Activated naive CD8-positive, alpha-beta T cell (primary cell): ENCODE measurements at regions not wholly inside any gene's neighbourhood (a gene's known extent, or its start where the extent isn't known, plus 50 kb on each side); places are given as distances from the start of the nearest gene placed in this dataset.

Experiments
- H3K27ac Mint-ChIP-seq: one replicate; pipeline ENCODE4 v1.8.0; 2021; ENCODE audit warnings: mixed read lengths
- H3K27me3 Mint-ChIP-seq: one replicate; pipeline ENCODE4 v1.8.0; 2021; ENCODE audit warnings: mixed read lengths
- H3K36me3 Mint-ChIP-seq: one replicate; pipeline ENCODE4 v1.8.0; 2021; ENCODE audit warnings: mixed read lengths
- H3K4me1 Mint-ChIP-seq: one replicate; pipeline ENCODE4 v1.8.0; 2021; ENCODE audit warnings: low read depth, mixed read lengths
- H3K4me3 Mint-ChIP-seq: one replicate; pipeline ENCODE4 v1.8.0; 2021; ENCODE audit warnings: mild to moderate bottlenecking, mixed read lengths
- H3K9me3 Mint-ChIP-seq: one replicate; pipeline ENCODE4 v1.8.0; 2021; ENCODE audit warnings: low read depth, mixed read lengths

- H3K9me3 Mint-ChIP-seq: no peaks in the 10 kb centered on the region
- H3K4me3 Mint-ChIP-seq: no peak overlapping the region
- no peaks in the 10 kb centered on the region for H3K4me1 Mint-ChIP-seq
- H3K27me3 Mint-ChIP-seq: no peaks in the 10 kb centered on the region
- H3K36me3 Mint-ChIP-seq: no peaks in the 10 kb centered on the region
- no peak overlapping the region for H3K27ac Mint-ChIP-seq
These were observed 202.4 kb downstream of the IDS start for GRCh38 chrX:149302705-149303104.

DNA sequence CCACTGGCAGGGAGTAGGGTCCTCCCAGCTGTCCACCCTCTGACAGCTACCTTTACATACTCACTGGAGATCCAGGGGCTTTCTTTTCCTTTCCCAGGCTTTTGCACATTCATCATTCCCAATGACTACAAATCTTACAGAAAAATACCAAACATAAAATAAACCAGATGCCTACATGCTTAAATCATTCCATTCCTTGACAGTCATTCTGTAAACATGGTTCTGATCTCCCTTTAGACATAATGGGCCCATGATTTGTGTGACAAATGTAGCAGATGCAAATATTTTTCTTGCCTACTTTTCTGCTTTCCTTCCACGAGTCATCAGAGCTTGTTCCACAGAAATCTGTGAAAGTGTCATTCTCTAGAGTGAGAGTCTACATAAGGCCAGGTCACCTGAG lies 207.0 kb downstream of the IDS start:
- Mint-ChIP-seq H3K4me1 (no peaks in the 10 kb centered on the region), H3K36me3 (no peaks in the 10 kb centered on the region), H3K27ac (no peak overlapping the region), H3K9me3 (no peaks in the 10 kb centered on the region), H3K27me3 (no peaks in the 10 kb centered on the region), H3K4me3 (no peak overlapping the region)

DNA sequence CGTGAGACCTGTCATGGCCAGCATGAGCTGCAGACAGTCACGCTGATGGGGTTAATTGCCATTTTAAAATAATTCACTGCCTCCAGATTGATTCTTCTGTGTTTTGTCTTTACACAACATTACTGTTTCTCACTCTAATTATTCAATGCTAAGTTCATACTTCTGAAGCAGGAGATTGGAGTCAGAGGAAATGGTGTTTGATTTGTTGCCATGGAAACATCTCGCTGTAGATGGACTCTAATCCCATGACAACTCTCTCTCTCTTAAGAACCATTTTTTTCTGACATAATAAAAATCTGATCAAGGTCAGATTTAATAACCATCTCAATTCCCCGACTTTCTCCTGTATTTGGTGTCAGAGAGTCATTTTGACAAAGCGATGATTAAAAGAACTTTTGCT lies 209.0 kb downstream of the IDS start:
- no peak overlapping the region for H3K27ac Mint-ChIP-seq
- no peaks in the 10 kb centered on the region for H3K27me3 Mint-ChIP-seq
- H3K4me1 Mint-ChIP-seq: no peaks in the 10 kb centered on the region
- no peak overlapping the region for H3K4me3 Mint-ChIP-seq
- no peaks in the 10 kb centered on the region for H3K9me3 Mint-ChIP-seq
- no peaks in the 10 kb centered on the region for H3K36me3 Mint-ChIP-seq

DNA sequence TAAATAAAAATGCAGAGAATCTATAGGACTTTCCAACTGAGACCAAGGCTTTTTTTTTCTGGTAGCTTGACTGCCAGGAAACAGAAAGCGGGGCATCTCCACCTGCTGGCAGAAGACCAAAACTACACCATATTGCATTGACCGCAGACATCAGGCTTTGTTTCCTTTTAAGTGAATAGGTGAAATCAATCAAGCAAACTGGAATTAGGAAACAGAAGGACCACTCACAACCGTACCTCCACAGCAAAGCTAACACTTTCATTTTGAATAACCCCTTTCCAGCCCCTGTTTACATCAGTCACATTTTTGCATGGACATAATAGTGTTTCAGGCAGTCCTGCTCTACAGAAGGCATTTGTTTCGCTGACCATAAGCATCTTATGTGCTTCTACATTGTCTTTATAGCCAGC lies 218.2 kb downstream of the IDS start:
- no peaks in the 10 kb centered on the region for H3K36me3 Mint-ChIP-seq
- H3K4me3 Mint-ChIP-seq: no peak overlapping the region
- no peaks in the 10 kb centered on the region for H3K27me3 Mint-ChIP-seq
- peaks cover 12% of the 10 kb centered on the region for H3K4me1 Mint-ChIP-seq
- H3K27ac Mint-ChIP-seq: no peak overlapping the region
- H3K9me3 Mint-ChIP-seq: no peaks in the 10 kb centered on the region

GRCh38 chrX:149284616-149285015 lies 220.5 kb downstream of the IDS start:
- Mint-ChIP-seq H3K4me1 (peaks cover 12% of the 10 kb centered on the region), H3K27ac (peak overlapping the region; percentile 73), H3K9me3 (no peaks in the 10 kb centered on the region), H3K36me3 (no peaks in the 10 kb centered on the region), H3K27me3 (no peaks in the 10 kb centered on the region), H3K4me3 (no peak overlapping the region)

GRCh38 chrX:149283853-149284252 lies 221.3 kb downstream of the IDS start:
- Mint-ChIP-seq H3K27me3 (no peaks in the 10 kb centered on the region), H3K4me3 (no peak overlapping the region), H3K27ac (peak overlapping the region; percentile 37), H3K4me1 (peaks cover 12% of the 10 kb centered on the region), H3K9me3 (no peaks in the 10 kb centered on the region), H3K36me3 (no peaks in the 10 kb centered on the region)

DNA sequence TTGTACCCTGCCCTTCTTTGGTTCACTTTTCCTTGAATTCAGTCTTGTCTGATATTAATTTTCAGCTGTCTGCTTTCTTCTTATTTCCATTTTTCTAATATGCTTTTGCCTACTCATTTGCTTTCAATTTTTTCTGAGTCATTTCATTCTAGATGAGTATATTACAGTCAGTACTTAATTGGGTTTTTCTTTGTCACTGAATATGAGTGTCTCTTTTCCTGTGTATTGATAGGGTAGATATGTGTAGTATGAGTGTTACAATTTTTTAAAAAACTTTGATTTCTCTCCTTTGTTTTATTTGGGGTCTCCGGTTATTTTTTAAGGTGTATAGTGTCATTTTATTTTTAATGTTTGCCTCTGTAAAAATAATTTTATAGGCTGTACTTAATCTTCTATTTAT lies 222.2 kb downstream of the IDS start:
- peak overlapping the region; percentile 59 for H3K27ac Mint-ChIP-seq
- H3K36me3 Mint-ChIP-seq: no peaks in the 10 kb centered on the region
- H3K27me3 Mint-ChIP-seq: no peaks in the 10 kb centered on the region
- H3K9me3 Mint-ChIP-seq: no peaks in the 10 kb centered on the region
- no peak overlapping the region for H3K4me3 Mint-ChIP-seq
- peaks cover 12% of the 10 kb centered on the region for H3K4me1 Mint-ChIP-seq

DNA sequence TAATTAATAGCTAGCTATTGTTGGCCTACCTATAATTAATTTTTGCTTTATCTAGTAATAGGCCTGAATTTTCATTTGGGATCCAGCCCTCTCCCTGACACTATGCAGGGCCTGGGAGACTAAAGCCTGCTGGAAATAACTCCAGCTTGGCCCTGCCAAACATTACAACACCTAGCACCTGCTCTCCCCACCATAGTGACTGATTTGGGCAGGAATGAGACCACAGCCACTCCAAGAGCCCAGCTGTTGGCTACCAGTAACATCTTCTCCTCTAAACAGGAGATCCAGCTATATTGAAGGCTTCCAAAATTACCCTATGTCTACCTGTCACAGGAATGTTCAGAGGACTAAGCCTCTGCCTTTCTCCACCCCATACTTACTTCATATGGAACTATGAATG lies 225.1 kb downstream of the IDS start:
- H3K4me3 Mint-ChIP-seq: no peak overlapping the region
- H3K27me3 Mint-ChIP-seq: no peaks in the 10 kb centered on the region
- H3K36me3 Mint-ChIP-seq: no peaks in the 10 kb centered on the region
- no peak overlapping the region for H3K27ac Mint-ChIP-seq
- peaks cover 12% of the 10 kb centered on the region for H3K4me1 Mint-ChIP-seq
- H3K9me3 Mint-ChIP-seq: no peaks in the 10 kb centered on the region

DNA sequence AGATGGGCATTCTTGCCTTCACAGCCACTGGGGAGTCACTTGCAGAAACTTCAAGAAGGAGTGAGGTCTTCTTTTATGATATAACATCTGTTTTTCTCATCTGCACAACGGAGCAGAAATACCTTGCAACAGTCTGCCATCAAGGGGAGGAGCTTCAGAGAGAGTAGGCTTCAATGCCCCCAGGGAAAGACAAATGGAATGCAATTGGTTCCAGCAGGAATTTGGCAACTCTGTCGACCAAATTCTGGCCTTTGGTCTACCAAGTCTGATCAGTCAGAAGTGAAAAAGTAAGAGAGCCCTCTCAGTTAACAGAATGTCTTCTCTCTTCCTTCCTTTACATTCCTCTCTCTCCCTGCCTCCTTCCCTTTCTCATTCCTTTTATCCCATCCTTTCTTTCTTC lies 229.3 kb downstream of the IDS start:
- H3K27me3 Mint-ChIP-seq: no peaks in the 10 kb centered on the region
- no peaks in the 10 kb centered on the region for H3K4me1 Mint-ChIP-seq
- no peaks in the 10 kb centered on the region for H3K36me3 Mint-ChIP-seq
- H3K4me3 Mint-ChIP-seq: no peak overlapping the region
- no peak overlapping the region for H3K27ac Mint-ChIP-seq
- H3K9me3 Mint-ChIP-seq: no peaks in the 10 kb centered on the region

GRCh38 chrX:149274516-149275105 lies 230.5 kb downstream of the IDS start:
- no peaks in the 10 kb centered on the region for H3K27me3 Mint-ChIP-seq
- no peak overlapping the region for H3K4me3 Mint-ChIP-seq
- H3K27ac Mint-ChIP-seq: no peak overlapping the region
- H3K4me1 Mint-ChIP-seq: no peaks in the 10 kb centered on the region
- no peaks in the 10 kb centered on the region for H3K36me3 Mint-ChIP-seq
- no peaks in the 10 kb centered on the region for H3K9me3 Mint-ChIP-seq

DNA sequence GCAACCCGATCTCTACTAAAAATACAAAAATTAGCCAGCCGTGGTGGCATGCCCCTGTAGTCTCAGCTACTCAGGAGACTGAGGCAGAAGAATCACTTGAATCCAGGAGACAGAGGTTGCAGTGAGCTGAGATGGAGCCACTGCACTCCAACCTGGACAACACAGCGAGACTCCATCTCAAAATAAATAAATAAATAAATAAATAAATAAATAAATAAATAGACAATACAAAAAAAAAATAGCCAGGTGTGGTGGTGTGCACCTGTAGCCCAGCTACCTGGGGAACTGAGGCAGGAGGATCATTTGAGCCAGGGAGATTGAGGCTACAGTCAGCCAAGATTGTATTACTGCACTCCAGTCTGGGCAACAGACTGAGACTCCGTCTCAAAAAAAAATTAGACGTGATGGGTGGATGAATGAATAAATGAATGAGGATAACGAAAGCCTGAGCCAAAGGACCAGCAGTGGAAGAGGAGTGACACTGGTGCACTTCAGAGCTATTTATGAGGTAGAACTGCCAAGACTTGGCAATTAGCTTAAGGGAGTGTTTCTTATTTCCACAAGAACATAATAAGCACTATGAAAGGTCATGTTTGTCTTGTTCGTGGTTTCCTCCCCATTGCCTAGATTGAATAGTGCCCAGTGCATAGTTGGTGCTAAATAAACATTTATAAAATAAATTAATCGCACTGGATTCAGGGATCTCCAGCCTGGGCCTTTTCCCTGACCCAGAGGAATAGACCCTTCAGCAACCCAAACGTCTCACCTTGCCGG lies 232.2 kb downstream of the IDS start:
- no peaks in the 10 kb centered on the region for H3K36me3 Mint-ChIP-seq
- no peaks in the 10 kb centered on the region for H3K27me3 Mint-ChIP-seq
- no peaks in the 10 kb centered on the region for H3K9me3 Mint-ChIP-seq
- H3K27ac Mint-ChIP-seq: no peak overlapping the region
- no peak overlapping the region for H3K4me3 Mint-ChIP-seq
- peaks cover 2% of the 10 kb centered on the region for H3K4me1 Mint-ChIP-seq

GRCh38 chrX:149267878-149268813 lies 237.0 kb downstream of the IDS start:
- H3K4me1 Mint-ChIP-seq: peaks cover 2% of the 10 kb centered on the region
- no peak overlapping the region for H3K27ac Mint-ChIP-seq
- H3K9me3 Mint-ChIP-seq: no peaks in the 10 kb centered on the region
- H3K36me3 Mint-ChIP-seq: no peaks in the 10 kb centered on the region
- H3K4me3 Mint-ChIP-seq: no peak overlapping the region
- H3K27me3 Mint-ChIP-seq: no peaks in the 10 kb centered on the region

GRCh38 chrX:149262086-149262485 lies 243.0 kb downstream of the IDS start:
- no peaks in the 10 kb centered on the region for H3K9me3 Mint-ChIP-seq
- H3K27me3 Mint-ChIP-seq: no peaks in the 10 kb centered on the region
- H3K4me1 Mint-ChIP-seq: no peaks in the 10 kb centered on the region
- H3K27ac Mint-ChIP-seq: no peak overlapping the region
- no peak overlapping the region for H3K4me3 Mint-ChIP-seq
- H3K36me3 Mint-ChIP-seq: no peaks in the 10 kb centered on the region

DNA sequence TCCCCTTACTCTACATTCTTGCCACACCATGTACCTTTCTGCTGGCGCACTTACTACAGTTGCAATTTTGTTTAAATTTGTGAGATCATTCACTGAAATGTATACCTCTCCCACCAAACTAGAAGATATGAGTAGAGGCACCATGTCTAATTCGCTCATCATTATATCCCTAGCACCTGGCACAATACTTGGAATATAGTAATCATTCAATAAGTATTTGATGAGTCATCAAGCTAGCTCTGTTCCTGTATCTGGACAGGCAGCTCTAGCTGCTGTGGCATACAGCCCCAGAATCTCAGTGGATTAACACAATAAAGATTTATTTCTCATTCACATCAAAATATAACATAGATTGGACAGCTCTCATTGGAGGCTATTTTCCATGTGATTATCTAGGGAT lies 245.9 kb downstream of the IDS start:
- no peaks in the 10 kb centered on the region for H3K27me3 Mint-ChIP-seq
- no peak overlapping the region for H3K4me3 Mint-ChIP-seq
- H3K9me3 Mint-ChIP-seq: no peaks in the 10 kb centered on the region
- H3K4me1 Mint-ChIP-seq: no peaks in the 10 kb centered on the region
- H3K36me3 Mint-ChIP-seq: no peaks in the 10 kb centered on the region
- no peak overlapping the region for H3K27ac Mint-ChIP-seq

GRCh38 chrX:149255860-149256259 lies 249.2 kb downstream of the IDS start:
- Mint-ChIP-seq H3K27me3 (peaks cover 4% of the 10 kb centered on the region), H3K36me3 (no peaks in the 10 kb centered on the region), H3K27ac (no peak overlapping the region), H3K9me3 (no peaks in the 10 kb centered on the region), H3K4me3 (no peak overlapping the region), H3K4me1 (no peaks in the 10 kb centered on the region)
